Liver (tissue), 8 donors: ENCODE measurements at regions not wholly inside any gene's neighbourhood (a gene's known extent, or its start where the extent isn't known, plus 50 kb on each side); places are given as distances from the start of the nearest gene placed in this dataset.

ENCODE experiments used
- DNase-seq: peaks from one replicate; pipeline ENCODE4 v3.0.0-alpha.2; 2017; ENCODE audit warnings: low spot score
- H3K27ac ChIP-seq, 2 donors: one replicate each; pipeline ENCODE4 v1.7.0; 2013; ENCODE audit warnings: inconsistent platforms in 2 of 2, low read length in 2 of 2, control low read depth in 1 of 2, low read depth in 1 of 2, mild to moderate bottlenecking in 1 of 2
- H3K27me3 ChIP-seq, 4 donors: one replicate each; pipeline versions ENCODE4 v1.6.1 to v1.7.0; 2013; ENCODE audit warnings: low read length in 3 of 4, inconsistent platforms in 1 of 4, mild to moderate bottlenecking in 1 of 4, moderate library complexity in 1 of 4; ENCODE audit not compliant: control insufficient read depth in 4 of 4, insufficient read depth in 4 of 4
- H3K36me3 ChIP-seq, 4 donors: one replicate each; pipeline versions ENCODE4 v1.6.1 to v1.7.0; 2013; ENCODE audit warnings: low read length in 3 of 4, mild to moderate bottlenecking in 3 of 4, low read depth in 1 of 4, moderate library complexity in 1 of 4; ENCODE audit not compliant: control insufficient read depth in 4 of 4, insufficient read depth in 3 of 4
- H3K4me1 ChIP-seq, 4 donors: one replicate each; pipeline versions ENCODE4 v1.6.1 to v1.7.0; 2013; ENCODE audit warnings: low read length in 3 of 4, mild to moderate bottlenecking in 3 of 4, moderate library complexity in 1 of 4; ENCODE audit not compliant: control insufficient read depth in 4 of 4, insufficient read depth in 4 of 4
- H3K4me3 ChIP-seq, 3 donors: one replicate each; pipeline versions ENCODE4 v1.6.1 to v1.7.0; 2013; ENCODE audit warnings: low read length in 3 of 3, control low read depth in 1 of 3, low read depth in 1 of 3, mild to moderate bottlenecking in 1 of 3
- H3K9ac ChIP-seq, 2 donors: one replicate each; pipeline ENCODE4 v1.7.0; 2013; ENCODE audit warnings: low read length in 2 of 2, mild to moderate bottlenecking in 2 of 2, moderate library complexity in 2 of 2, control low read depth in 1 of 2, low read depth in 1 of 2
- H3K9me3 ChIP-seq, 4 donors: one replicate each; pipeline versions ENCODE4 v1.6.1 to v1.7.0; 2013; ENCODE audit warnings: low read length in 3 of 4; ENCODE audit not compliant: control insufficient read depth in 4 of 4
- ATF3 ChIP-seq: IDR thresholded peaks from 2 replicates; pipeline ENCODE4 v1.6.1; 2016; ENCODE audit warnings: antibody characterized with exemption
- EGR1 ChIP-seq, 2 donors: IDR thresholded peaks; 2 replicates each; pipeline ENCODE4 v1.6.1; 2016 to 2018; ENCODE audit warnings: antibody characterized with exemption in 2 of 2, low read depth in 2 of 2
- FOXA1 ChIP-seq: IDR thresholded peaks from 2 replicates; pipeline ENCODE4 v1.6.1; 2016; ENCODE audit warnings: antibody characterized with exemption
- FOXA2 ChIP-seq: IDR thresholded peaks from 2 replicates; pipeline ENCODE4 v1.6.1; 2016; ENCODE audit warnings: antibody characterized with exemption
- GABPA ChIP-seq, 2 donors: IDR thresholded peaks in 1 of 2; conservative IDR thresholded peaks in 1 of 2; 2 replicates each; pipeline ENCODE4 v1.6.1; 2016; ENCODE audit warnings: antibody characterized with exemption in 2 of 2, mild to moderate bottlenecking in 1 of 2, moderate library complexity in 1 of 2
- HNF4A ChIP-seq, 2 donors: conservative IDR thresholded peaks; 2 replicates each; pipeline ENCODE4 v1.6.1; 2016; ENCODE audit warnings: antibody characterized with exemption in 2 of 2, mild to moderate bottlenecking in 2 of 2
- HNF4G ChIP-seq: IDR thresholded peaks from 2 replicates; pipeline ENCODE4 v1.6.1; 2016; ENCODE audit warnings: antibody characterized with exemption
- JUND ChIP-seq, 2 donors: IDR thresholded peaks; 2 replicates each; pipeline ENCODE4 v1.6.1; 2016; ENCODE audit warnings: antibody characterized with exemption in 2 of 2
- MAX ChIP-seq: IDR thresholded peaks from 2 replicates; pipeline ENCODE4 v1.6.1; 2016; ENCODE audit warnings: antibody characterized with exemption
- NR2F2 ChIP-seq: IDR thresholded peaks from 2 replicates; pipeline ENCODE4 v1.6.1; 2016; ENCODE audit warnings: antibody characterized with exemption
- RAD21 ChIP-seq, 2 donors: IDR thresholded peaks; 2 replicates each; pipeline ENCODE4 v1.6.1; 2016; ENCODE audit warnings: antibody characterized with exemption in 2 of 2, mild to moderate bottlenecking in 2 of 2
- RXRA ChIP-seq, 2 donors: IDR thresholded peaks; 2 replicates each; pipeline ENCODE4 v1.6.1; 2017 to 2018; ENCODE audit warnings: antibody characterized with exemption in 2 of 2, mild to moderate bottlenecking in 1 of 2
- SP1 ChIP-seq: IDR thresholded peaks from 2 replicates; pipeline ENCODE4 v1.6.1; 2018; ENCODE audit warnings: antibody characterized with exemption, mild to moderate bottlenecking
- TAF1 ChIP-seq: conservative IDR thresholded peaks from 2 replicates; pipeline ENCODE4 v1.6.1; 2016; ENCODE audit warnings: antibody characterized with exemption, mild to moderate bottlenecking
- YY1 ChIP-seq: IDR thresholded peaks from 2 replicates; pipeline ENCODE4 v1.6.1; 2016; ENCODE audit warnings: antibody characterized with exemption, mild to moderate bottlenecking
- ZBTB33 ChIP-seq: IDR thresholded peaks from 2 replicates; pipeline ENCODE4 v1.6.1; 2016; ENCODE audit warnings: antibody characterized with exemption
- WGBS: extraction: QIAGEN DNeasy Blood & Tissue Kit; methylation state at CpG from one replicate; pipeline ENCODE4 v1.1.7; 2013; 5-methylcytosine and 5-hydroxymethylcytosine counted together
- TF ChIP-seq, protein P1 (sequence below): fragments of 150-350 bp; IDR thresholded peaks from 2 replicates; pipeline ENCODE4 v1.5.1; 2017; ENCODE audit warnings: improper control_type of control experiment, low read depth, low read length; ENCODE audit not compliant: missing input control
- TF ChIP-seq, protein P2 (sequence below): IDR thresholded peaks from 2 replicates; pipeline ENCODE4 v1.6.1; 2016; ENCODE audit warnings: antibody characterized with exemption, mild to moderate bottlenecking
- donor health status: healthy.
- donor health status: healthy.
- donor health status: healthy.
- donor health status: healthy.
- donor health status: healthy.

DNA sequence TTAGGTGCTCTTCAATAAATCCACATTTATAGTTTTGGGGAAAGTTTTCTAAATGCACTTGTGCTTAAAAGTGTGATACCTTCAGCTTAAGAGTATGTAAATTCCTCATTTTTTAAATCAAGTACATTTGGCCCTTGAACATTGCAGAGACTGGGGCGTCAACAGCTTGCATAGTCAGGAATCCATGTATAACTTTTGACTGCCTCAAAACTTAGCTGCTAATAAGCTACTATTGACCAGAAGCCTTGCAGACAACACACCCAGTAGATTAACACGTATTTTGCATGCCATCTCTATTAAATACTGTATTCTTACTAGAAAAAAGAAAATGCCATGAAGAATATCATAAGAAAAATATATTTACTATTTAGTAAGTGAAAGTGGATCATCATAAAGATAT is 1211.8 kb upstream of the ALCAM start:
- no peak overlapping the region for H3K9ac ChIP-seq
- H3K4me3 ChIP-seq, result no peak overlapping the region
- H3K36me3 ChIP-seq, result no peaks in the 10 kb centered on the region
- H3K27me3 ChIP-seq, result no peaks in the 10 kb centered on the region
- peaks cover 0 to 4% (median 0%) of the 10 kb centered on the region in 4 donors for H3K4me1 ChIP-seq
- WGBS, result 42% methylated on average over 2 of the region's 2 CpGs
- no peak overlapping the region for H3K27ac ChIP-seq
- H3K9me3 ChIP-seq, result no peaks in the 10 kb centered on the region
- TF ChIP-seq HNF4G (no peak), NR2F2 (no peak), YY1 (no peak), HNF4A (conservative IDR thresholded peaks at IDR 0.05) (no peak), GABPA (IDR thresholded peaks at IDR 0.05 in 1 of 2, conservative IDR thresholded peaks at IDR 0.05 in 1 of 2) (no peak), FOXA2 (no peak), SP1 (no peak), TAF1 (no peak), EGR1 (IDR thresholded peaks at IDR 0.05; ENCODE audit: low read depth in 2 of 2) (no peak), ATF3 (no peak), RAD21 (IDR thresholded peaks at IDR 0.05) (no peak), RXRA (IDR thresholded peaks at IDR 0.05) (no peak), MAX (no peak), FOXA1 (no peak), ZBTB33 (no peak), JUND (IDR thresholded peaks at IDR 0.05) (no peak)
- TF ChIP-seq, protein P1, sequence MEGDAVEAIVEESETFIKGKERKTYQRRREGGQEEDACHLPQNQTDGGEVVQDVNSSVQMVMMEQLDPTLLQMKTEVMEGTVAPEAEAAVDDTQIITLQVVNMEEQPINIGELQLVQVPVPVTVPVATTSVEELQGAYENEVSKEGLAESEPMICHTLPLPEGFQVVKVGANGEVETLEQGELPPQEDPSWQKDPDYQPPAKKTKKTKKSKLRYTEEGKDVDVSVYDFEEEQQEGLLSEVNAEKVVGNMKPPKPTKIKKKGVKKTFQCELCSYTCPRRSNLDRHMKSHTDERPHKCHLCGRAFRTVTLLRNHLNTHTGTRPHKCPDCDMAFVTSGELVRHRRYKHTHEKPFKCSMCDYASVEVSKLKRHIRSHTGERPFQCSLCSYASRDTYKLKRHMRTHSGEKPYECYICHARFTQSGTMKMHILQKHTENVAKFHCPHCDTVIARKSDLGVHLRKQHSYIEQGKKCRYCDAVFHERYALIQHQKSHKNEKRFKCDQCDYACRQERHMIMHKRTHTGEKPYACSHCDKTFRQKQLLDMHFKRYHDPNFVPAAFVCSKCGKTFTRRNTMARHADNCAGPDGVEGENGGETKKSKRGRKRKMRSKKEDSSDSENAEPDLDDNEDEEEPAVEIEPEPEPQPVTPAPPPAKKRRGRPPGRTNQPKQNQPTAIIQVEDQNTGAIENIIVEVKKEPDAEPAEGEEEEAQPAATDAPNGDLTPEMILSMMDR, result no peak
- TF ChIP-seq, protein P2, sequence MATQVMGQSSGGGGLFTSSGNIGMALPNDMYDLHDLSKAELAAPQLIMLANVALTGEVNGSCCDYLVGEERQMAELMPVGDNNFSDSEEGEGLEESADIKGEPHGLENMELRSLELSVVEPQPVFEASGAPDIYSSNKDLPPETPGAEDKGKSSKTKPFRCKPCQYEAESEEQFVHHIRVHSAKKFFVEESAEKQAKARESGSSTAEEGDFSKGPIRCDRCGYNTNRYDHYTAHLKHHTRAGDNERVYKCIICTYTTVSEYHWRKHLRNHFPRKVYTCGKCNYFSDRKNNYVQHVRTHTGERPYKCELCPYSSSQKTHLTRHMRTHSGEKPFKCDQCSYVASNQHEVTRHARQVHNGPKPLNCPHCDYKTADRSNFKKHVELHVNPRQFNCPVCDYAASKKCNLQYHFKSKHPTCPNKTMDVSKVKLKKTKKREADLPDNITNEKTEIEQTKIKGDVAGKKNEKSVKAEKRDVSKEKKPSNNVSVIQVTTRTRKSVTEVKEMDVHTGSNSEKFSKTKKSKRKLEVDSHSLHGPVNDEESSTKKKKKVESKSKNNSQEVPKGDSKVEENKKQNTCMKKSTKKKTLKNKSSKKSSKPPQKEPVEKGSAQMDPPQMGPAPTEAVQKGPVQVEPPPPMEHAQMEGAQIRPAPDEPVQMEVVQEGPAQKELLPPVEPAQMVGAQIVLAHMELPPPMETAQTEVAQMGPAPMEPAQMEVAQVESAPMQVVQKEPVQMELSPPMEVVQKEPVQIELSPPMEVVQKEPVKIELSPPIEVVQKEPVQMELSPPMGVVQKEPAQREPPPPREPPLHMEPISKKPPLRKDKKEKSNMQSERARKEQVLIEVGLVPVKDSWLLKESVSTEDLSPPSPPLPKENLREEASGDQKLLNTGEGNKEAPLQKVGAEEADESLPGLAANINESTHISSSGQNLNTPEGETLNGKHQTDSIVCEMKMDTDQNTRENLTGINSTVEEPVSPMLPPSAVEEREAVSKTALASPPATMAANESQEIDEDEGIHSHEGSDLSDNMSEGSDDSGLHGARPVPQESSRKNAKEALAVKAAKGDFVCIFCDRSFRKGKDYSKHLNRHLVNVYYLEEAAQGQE, result no peak
- DNase-seq, result no peak
